ENCODE measurements at regions not wholly inside any gene's neighbourhood (a gene's known extent, or its start where the extent isn't known, plus 50 kb on each side); places are given as distances from the start of the nearest gene placed in this dataset.
A peak's percentile ranks its signal among the peaks of the same experiment; 100 is the strongest.

DNA sequence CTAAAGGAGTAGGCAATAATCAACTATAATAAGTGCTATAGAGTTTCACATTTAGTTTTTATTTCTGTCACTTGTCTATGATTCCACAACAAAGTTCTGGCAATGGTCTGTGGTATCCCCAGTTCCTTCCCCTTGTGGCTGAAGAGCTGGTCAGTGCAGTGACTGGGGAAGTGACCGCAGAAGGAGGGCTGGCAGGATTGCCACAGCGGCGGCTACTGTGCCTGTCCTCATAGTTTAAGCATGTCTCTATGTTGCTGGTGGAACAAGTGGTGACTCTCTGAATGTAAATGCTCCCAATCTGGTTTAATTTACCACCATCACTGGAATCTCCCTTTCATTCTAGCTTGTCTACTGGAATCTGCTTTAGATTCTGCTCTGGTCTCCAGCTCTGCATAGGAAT lies 170.6 kb upstream of the GK2 start:
- no peak for DNase-seq
- no peak overlapping the region for H3K4me3 ChIP-seq
- no peaks in the 10 kb centered on the region for H3K9me3 ChIP-seq
- no peaks in the 10 kb centered on the region for H3K36me3 ChIP-seq
- no peak for TF ChIP-seq POLR2A (IDR thresholded peaks at IDR 0.05)
- TF ChIP-seq, protein P1, sequence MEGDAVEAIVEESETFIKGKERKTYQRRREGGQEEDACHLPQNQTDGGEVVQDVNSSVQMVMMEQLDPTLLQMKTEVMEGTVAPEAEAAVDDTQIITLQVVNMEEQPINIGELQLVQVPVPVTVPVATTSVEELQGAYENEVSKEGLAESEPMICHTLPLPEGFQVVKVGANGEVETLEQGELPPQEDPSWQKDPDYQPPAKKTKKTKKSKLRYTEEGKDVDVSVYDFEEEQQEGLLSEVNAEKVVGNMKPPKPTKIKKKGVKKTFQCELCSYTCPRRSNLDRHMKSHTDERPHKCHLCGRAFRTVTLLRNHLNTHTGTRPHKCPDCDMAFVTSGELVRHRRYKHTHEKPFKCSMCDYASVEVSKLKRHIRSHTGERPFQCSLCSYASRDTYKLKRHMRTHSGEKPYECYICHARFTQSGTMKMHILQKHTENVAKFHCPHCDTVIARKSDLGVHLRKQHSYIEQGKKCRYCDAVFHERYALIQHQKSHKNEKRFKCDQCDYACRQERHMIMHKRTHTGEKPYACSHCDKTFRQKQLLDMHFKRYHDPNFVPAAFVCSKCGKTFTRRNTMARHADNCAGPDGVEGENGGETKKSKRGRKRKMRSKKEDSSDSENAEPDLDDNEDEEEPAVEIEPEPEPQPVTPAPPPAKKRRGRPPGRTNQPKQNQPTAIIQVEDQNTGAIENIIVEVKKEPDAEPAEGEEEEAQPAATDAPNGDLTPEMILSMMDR (IDR thresholded peaks at IDR 0.05): no peak
- peaks cover 0 to 5% (median 0%) of the 10 kb centered on the region in 4 donors for H3K4me1 ChIP-seq
- H3K27me3 ChIP-seq: no peaks in the 10 kb centered on the region
- H3K27ac ChIP-seq: no peak overlapping the region

DNA sequence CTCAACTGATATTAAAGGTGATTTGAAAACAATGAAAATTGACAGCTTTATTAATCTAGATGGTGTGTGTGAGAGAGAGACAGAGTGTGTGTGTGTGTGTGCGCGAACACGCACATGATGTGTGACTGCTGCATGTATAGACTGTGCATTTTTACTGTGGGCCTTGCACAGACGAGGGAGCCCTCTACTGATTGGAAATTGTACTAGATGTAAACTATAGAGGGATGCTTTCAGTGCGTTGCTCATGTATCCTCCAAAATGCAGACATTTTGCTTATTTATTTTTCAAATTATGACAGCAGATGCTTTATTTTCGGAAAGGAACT lies 168.4 kb upstream of the GK2 start:
- TF ChIP-seq, protein P1 (IDR thresholded peaks at IDR 0.05): peak in 3 of 6 experiments; percentile 30 to 42 (median 38)
- TF ChIP-seq POLR2A (IDR thresholded peaks at IDR 0.05): no peak
- H3K27ac ChIP-seq: no peak overlapping the region
- no peaks in the 10 kb centered on the region for H3K9me3 ChIP-seq
- no peak for DNase-seq
- H3K27me3 ChIP-seq: no peaks in the 10 kb centered on the region
- no peaks in the 10 kb centered on the region for H3K36me3 ChIP-seq
- no peak overlapping the region for H3K4me3 ChIP-seq
- peaks cover 0 to 5% (median 0%) of the 10 kb centered on the region in 4 donors for H3K4me1 ChIP-seq

DNA sequence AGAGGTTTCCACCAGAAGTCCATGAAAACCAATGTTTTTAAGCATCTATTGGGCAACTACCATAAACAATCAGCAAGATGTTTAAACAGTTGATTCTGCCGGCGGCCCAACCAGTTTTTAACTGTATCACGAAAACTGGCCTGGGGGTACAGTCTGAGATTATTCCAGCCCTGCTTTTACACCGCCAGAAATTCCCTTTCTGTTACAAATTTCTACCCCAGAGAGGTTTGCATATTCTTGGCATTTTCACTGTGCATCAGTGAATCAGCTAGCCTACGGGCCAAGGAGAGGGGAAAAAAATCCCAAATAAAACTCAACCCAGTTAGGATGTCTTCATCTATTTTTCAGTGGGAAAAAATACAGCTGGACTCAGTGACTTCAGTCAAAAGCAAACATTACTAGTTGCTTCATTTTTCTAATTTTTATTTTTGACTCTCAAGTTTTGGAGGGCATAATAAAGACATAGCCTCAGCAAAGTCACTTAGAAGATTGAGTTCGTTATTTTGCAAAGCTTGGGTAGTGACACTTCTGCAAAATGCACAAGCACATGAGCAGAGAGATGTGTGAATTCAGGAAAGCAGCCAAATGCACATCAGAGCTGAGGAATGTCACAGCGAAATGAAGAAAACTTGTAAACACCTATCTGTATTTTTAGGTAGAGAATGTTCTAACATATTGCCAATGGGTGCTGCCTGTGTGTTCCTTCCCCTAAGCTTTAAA lies 167.8 kb upstream of the GK2 start:
- H3K36me3 ChIP-seq: no peaks in the 10 kb centered on the region
- H3K4me3 ChIP-seq: no peak overlapping the region
- no peak for DNase-seq
- no peaks in the 10 kb centered on the region for H3K9me3 ChIP-seq
- H3K4me1 ChIP-seq: peaks cover 0 to 5% (median 0%) of the 10 kb centered on the region in 4 donors
- TF ChIP-seq, protein P1 (IDR thresholded peaks at IDR 0.05): no peak
- TF ChIP-seq POLR2A (IDR thresholded peaks at IDR 0.05): no peak
- no peak overlapping the region for H3K27ac ChIP-seq
- no peaks in the 10 kb centered on the region for H3K27me3 ChIP-seq

DNA sequence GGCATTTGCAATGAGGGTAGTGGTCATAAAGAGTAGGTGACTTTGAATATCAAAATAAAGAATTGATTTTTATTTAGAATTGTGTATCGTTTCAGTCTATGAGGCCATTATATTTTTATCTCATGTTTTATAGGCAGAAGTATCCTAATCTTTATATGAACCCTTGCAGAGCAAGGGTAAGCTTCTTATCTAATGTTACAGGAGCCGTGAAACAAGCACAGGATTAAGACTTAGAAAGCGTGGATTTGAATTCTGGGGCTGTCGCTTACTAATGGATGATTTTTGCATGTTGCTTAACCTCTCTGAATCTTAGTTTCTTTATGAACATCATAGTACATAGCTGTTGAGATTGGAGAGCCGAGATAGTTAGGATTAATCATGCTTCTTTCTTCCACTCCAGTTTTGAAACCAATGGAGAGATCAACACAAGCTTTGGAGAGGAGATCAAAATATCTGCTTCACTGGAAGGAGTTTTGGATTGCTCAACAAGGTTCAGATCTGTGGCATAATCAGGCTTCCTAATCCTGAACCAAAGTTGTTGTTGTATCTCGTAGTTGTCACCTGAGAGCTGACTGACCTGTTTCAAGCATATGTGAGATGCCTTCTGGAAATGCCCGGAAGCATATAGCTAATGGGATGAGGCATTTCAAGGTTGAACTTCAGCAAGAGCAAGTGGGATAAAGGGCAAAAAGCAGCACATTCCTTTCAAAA lies 166.9 kb upstream of the GK2 start:
- TF ChIP-seq, protein P1 (IDR thresholded peaks at IDR 0.05): no peak
- no peak for TF ChIP-seq POLR2A (IDR thresholded peaks at IDR 0.05)
- H3K36me3 ChIP-seq: no peaks in the 10 kb centered on the region
- DNase-seq: no peak
- no peaks in the 10 kb centered on the region for H3K9me3 ChIP-seq
- H3K4me3 ChIP-seq: no peak overlapping the region
- H3K27ac ChIP-seq: no peak overlapping the region
- H3K27me3 ChIP-seq: no peaks in the 10 kb centered on the region
- H3K4me1 ChIP-seq: peaks cover 0 to 5% (median 0%) of the 10 kb centered on the region in 4 donors

DNA sequence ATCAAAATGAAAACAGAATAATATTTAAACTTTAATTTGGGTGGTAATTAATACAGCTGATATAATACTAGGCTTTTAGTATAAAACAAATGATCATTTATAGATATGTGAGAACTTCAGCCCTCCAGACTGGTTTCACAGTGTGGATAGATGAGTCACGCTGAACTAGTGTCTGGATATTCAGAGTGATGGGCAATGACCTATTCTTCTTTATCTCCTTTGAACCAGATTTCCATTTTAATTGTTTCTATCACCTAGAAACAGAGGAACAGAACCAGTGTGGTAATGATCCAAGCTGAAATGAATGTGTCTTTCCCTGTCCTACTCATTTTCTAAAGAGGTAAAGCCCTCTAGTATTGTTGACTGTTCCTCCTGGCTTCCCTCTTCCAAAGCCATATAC lies 155.2 kb upstream of the GK2 start:
- H3K9me3 ChIP-seq: no peaks in the 10 kb centered on the region
- H3K4me1 ChIP-seq: no peaks in the 10 kb centered on the region
- no peak overlapping the region for H3K4me3 ChIP-seq
- no peak for DNase-seq
- no peaks in the 10 kb centered on the region for H3K27me3 ChIP-seq
- TF ChIP-seq POLR2A (IDR thresholded peaks at IDR 0.05): no peak
- TF ChIP-seq, protein P1 (IDR thresholded peaks at IDR 0.05): no peak
- H3K36me3 ChIP-seq: no peaks in the 10 kb centered on the region
- no peak overlapping the region for H3K27ac ChIP-seq
